Astrocyte (in vitro differentiated cells and primary cell): ENCODE measurements at regions not wholly inside any gene's neighbourhood (a gene's known extent, or its start where the extent isn't known, plus 50 kb on each side); places are given as distances from the start of the nearest gene placed in this dataset.

ENCODE experiments used
- EZH2 ChIP-seq: IDR thresholded peaks from 2 replicates; pipeline ENCODE4 v1.6.1; 2012; ENCODE audit warnings: mild to moderate bottlenecking, low read length, inconsistent platforms; ENCODE audit not compliant: insufficient read depth
- TF ChIP-seq, protein P1 (sequence below): IDR thresholded peaks from 2 replicates; pipeline ENCODE4 v1.5.1; 2011; ENCODE audit warnings: low read depth, mild to moderate bottlenecking, inconsistent platforms, low read length, moderate library complexity; ENCODE audit not compliant: insufficient read depth

DNA sequence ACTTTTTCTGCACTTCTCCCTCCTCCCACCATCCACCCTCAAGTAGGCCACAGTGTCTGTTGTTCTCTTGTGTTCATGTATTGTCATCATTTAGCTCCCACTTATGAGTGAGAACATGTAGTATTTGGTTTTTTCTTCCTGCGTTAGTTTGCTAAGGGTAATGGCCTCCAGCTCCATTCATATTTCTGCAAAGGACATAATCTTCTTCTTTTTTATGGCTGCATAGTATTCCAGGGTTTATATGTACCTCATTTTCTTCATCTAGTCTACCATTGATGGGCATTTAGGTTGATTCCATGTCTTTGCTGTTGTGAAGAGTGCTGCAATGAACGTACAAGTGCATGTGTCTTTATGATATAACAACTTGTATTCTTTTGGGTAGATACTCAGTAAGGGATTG lies 230.4 kb downstream of the ARL4A start:
- TF ChIP-seq, protein P1, sequence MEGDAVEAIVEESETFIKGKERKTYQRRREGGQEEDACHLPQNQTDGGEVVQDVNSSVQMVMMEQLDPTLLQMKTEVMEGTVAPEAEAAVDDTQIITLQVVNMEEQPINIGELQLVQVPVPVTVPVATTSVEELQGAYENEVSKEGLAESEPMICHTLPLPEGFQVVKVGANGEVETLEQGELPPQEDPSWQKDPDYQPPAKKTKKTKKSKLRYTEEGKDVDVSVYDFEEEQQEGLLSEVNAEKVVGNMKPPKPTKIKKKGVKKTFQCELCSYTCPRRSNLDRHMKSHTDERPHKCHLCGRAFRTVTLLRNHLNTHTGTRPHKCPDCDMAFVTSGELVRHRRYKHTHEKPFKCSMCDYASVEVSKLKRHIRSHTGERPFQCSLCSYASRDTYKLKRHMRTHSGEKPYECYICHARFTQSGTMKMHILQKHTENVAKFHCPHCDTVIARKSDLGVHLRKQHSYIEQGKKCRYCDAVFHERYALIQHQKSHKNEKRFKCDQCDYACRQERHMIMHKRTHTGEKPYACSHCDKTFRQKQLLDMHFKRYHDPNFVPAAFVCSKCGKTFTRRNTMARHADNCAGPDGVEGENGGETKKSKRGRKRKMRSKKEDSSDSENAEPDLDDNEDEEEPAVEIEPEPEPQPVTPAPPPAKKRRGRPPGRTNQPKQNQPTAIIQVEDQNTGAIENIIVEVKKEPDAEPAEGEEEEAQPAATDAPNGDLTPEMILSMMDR: no peak
- TF ChIP-seq EZH2: no peak
